HG03439 (cell line): ENCODE measurements at regions not wholly inside any gene's neighbourhood (a gene's known extent, or its start where the extent isn't known, plus 50 kb on each side); places are given as distances from the start of the nearest gene placed in this dataset.

ENCODE experiments used
- ATAC-seq: cut with Tn5 transposase; IDR thresholded peaks from one replicate; pipeline ENCODE4 v1.9.1; 2021; ENCODE audit warnings: mild to moderate bottlenecking, moderate library complexity; ENCODE audit not compliant: unreplicated experiment

GRCh38 chr18:51891876-51892275 lies 448.1 kb upstream of the DCC start:
- no peak for ATAC-seq

- no peak for ATAC-seq
Measured at GRCh38 chr18:51897884-51898283, 442.1 kb upstream of the DCC start.

GRCh38 chr18:51907687-51908597 lies 432.1 kb upstream of the DCC start:
- no peak for ATAC-seq

GRCh38 chr18:51908598-51908944 lies 431.4 kb upstream of the DCC start:
- ATAC-seq: no peak

- no peak for ATAC-seq
Measured at GRCh38 chr18:51911584-51911983, 428.4 kb upstream of the DCC start.

- no peak for ATAC-seq
Measured at GRCh38 chr18:51912381-51912780, 427.6 kb upstream of the DCC start.

GRCh38 chr18:51915176-51915575 lies 424.8 kb upstream of the DCC start:
- no peak for ATAC-seq

- ATAC-seq: no peak
Measured at GRCh38 chr18:51921862-51922261, 418.1 kb upstream of the DCC start.

GRCh38 chr18:51933903-51934302 lies 406.1 kb upstream of the DCC start:
- ATAC-seq: no peak

GRCh38 chr18:51936115-51936514 lies 403.9 kb upstream of the DCC start:
- no peak for ATAC-seq

GRCh38 chr18:51941999-51942398 lies 398.0 kb upstream of the DCC start:
- no peak for ATAC-seq

- ATAC-seq: no peak
Measured at GRCh38 chr18:51943281-51943680, 396.7 kb upstream of the DCC start.

- no peak for ATAC-seq
Measured at GRCh38 chr18:51946946-51947345, 393.1 kb upstream of the DCC start.

- ATAC-seq: no peak
Measured at GRCh38 chr18:51952844-51953243, 387.2 kb upstream of the DCC start.

GRCh38 chr18:51953521-51953920 lies 386.5 kb upstream of the DCC start:
- ATAC-seq: peak; percentile 70

GRCh38 chr18:51955136-51955535 lies 384.9 kb upstream of the DCC start:
- no peak for ATAC-seq

- ATAC-seq: no peak
Measured at GRCh38 chr18:51957001-51957400, 383.0 kb upstream of the DCC start.

GRCh38 chr18:51980101-51980500 lies 359.9 kb upstream of the DCC start:
- ATAC-seq: no peak

GRCh38 chr18:51988277-51988676 lies 351.7 kb upstream of the DCC start:
- no peak for ATAC-seq

- no peak for ATAC-seq
Measured at GRCh38 chr18:51997129-51997528, 342.9 kb upstream of the DCC start.

- no peak for ATAC-seq
Measured at GRCh38 chr18:51998066-51998465, 341.9 kb upstream of the DCC start.

- no peak for ATAC-seq
Measured at GRCh38 chr18:51998711-51999110, 341.3 kb upstream of the DCC start.

GRCh38 chr18:51999351-51999750 lies 340.6 kb upstream of the DCC start:
- no peak for ATAC-seq
